Smooth muscle cell (in vitro differentiated cells): ENCODE measurements at regions not wholly inside any gene's neighbourhood (a gene's known extent, or its start where the extent isn't known, plus 50 kb on each side); places are given as distances from the start of the nearest gene placed in this dataset.

Experiments
- DNase-seq: peaks from one replicate; lab custom pipeline; 2025; ENCODE audit not compliant: unreplicated experiment; lab: John Stamatoyannopoulos, UW
- H2AFZ ChIP-seq: fragments of 200-600 bp; sonication (generic); 2 replicates; pipeline ENCODE4 v1.6.0; 2016; ENCODE audit warnings: antibody characterized with exemption, low read depth, mild to moderate bottlenecking
- H3F3A ChIP-seq: fragments of 200-600 bp; sonication (generic); 2 replicates; pipeline ENCODE4 v1.6.0; 2017; ENCODE audit warnings: antibody characterized with exemption, low read depth
- H3K27ac ChIP-seq: fragments of 200-600 bp; sonication (generic); 2 replicates; pipeline ENCODE4 v1.5.1; 2016; ENCODE audit warnings: low read depth, mild to moderate bottlenecking
- H3K27me3 ChIP-seq: fragments of 200-600 bp; sonication (generic); 2 replicates; pipeline ENCODE4 v1.6.1; 2016; ENCODE audit warnings: low read depth, mild to moderate bottlenecking
- H3K36me3 ChIP-seq: fragments of 200-600 bp; sonication (generic); 2 replicates; pipeline ENCODE4 v1.5.1; 2016; ENCODE audit warnings: low read depth
- H3K4me1 ChIP-seq: fragments of 200-600 bp; sonication (generic); 2 replicates; pipeline ENCODE4 v1.5.1; 2016; ENCODE audit warnings: low read depth
- H3K4me2 ChIP-seq: fragments of 200-600 bp; sonication (generic); 2 replicates; pipeline ENCODE4 v1.6.0; 2016; ENCODE audit warnings: mild to moderate bottlenecking
- H3K4me3 ChIP-seq: fragments of 200-600 bp; sonication (generic); 2 replicates; pipeline ENCODE4 v1.5.1; 2016; ENCODE audit warnings: mild to moderate bottlenecking
- H3K79me2 ChIP-seq: fragments of 200-600 bp; sonication (generic); 2 replicates; pipeline ENCODE4 v1.6.0; 2016; ENCODE audit warnings: low read depth, mild to moderate bottlenecking
- H3K9ac ChIP-seq: fragments of 200-600 bp; sonication (generic); 2 replicates; pipeline ENCODE4 v1.6.0; 2016; ENCODE audit warnings: low read depth
- H3K9me3 ChIP-seq: fragments of 200-600 bp; sonication (generic); replicated peaks from 2 replicates; pipeline ENCODE4 v1.5.1; 2016; ENCODE audit warnings: low read depth
- H4K20me1 ChIP-seq: fragments of 200-600 bp; sonication (generic); 2 replicates; pipeline ENCODE4 v1.6.0; 2016; ENCODE audit warnings: low read depth
- CTCF ChIP-seq: fragments of 200-600 bp; sonication (generic); IDR thresholded peaks from 2 replicates; pipeline ENCODE4 v1.5.1; 2017; ENCODE audit warnings: borderline replicate concordance, mild to moderate bottlenecking, antibody characterized with exemption; ENCODE audit not compliant: insufficient read depth, poor library complexity, severe bottlenecking
- WGBS: methylation state at CpG from one replicate; pipeline ENCODE4 v1.1.7; 2016; ENCODE audit warnings: low lambda C conversion rate; 5-methylcytosine and 5-hydroxymethylcytosine counted together

GRCh38 chr4:57924951-57925350 lies 814.8 kb upstream of the IGFBP7 start:
- H3K9me3 ChIP-seq: no peaks in the 10 kb centered on the region
- DNase-seq: no peak
- no peaks in the 10 kb centered on the region for H3K36me3 ChIP-seq
- no peaks in the 10 kb centered on the region for H3K4me1 ChIP-seq
- no peaks in the 10 kb centered on the region for H3K79me2 ChIP-seq
- H3K4me2 ChIP-seq: no peak overlapping the region
- H3K9ac ChIP-seq: no peak overlapping the region
- H3F3A ChIP-seq: no peaks in the 10 kb centered on the region
- TF ChIP-seq CTCF: no peak
- no peaks in the 10 kb centered on the region for H4K20me1 ChIP-seq
- H3K4me3 ChIP-seq: no peak overlapping the region
- H2AFZ ChIP-seq: no peak overlapping the region
- no peaks in the 10 kb centered on the region for H3K27me3 ChIP-seq
- 91% methylated on average over 1 of the region's 1 CpG for WGBS
- H3K27ac ChIP-seq: no peak overlapping the region

- H3K27ac ChIP-seq: no peak overlapping the region
- no peak for DNase-seq
- no peaks in the 10 kb centered on the region for H3F3A ChIP-seq
These were observed 806.3 kb upstream of the IGFBP7 start for GRCh38 chr4:57916479-57916878.

GRCh38 chr4:57911203-57911602 lies 801.0 kb upstream of the IGFBP7 start:
- H3K36me3 ChIP-seq: no peaks in the 10 kb centered on the region
- H3K9me3 ChIP-seq: no peaks in the 10 kb centered on the region
- DNase-seq: no peak
- no peak overlapping the region for H3K4me3 ChIP-seq
- H3K27ac ChIP-seq: no peak overlapping the region
- TF ChIP-seq CTCF: no peak
- H3K4me1 ChIP-seq: no peaks in the 10 kb centered on the region
- H3K27me3 ChIP-seq: no peaks in the 10 kb centered on the region
- no peak overlapping the region for H3K9ac ChIP-seq
- H3K4me2 ChIP-seq: no peak overlapping the region
- H2AFZ ChIP-seq: no peak overlapping the region
- H3K79me2 ChIP-seq: no peaks in the 10 kb centered on the region
- no peaks in the 10 kb centered on the region for H3F3A ChIP-seq
- no peaks in the 10 kb centered on the region for H4K20me1 ChIP-seq

More at GRCh38 chr4:57916479-57916878, 806.3 kb upstream of the IGFBP7 start:
- H3K4me1 ChIP-seq: no peaks in the 10 kb centered on the region
- no peaks in the 10 kb centered on the region for H3K9me3 ChIP-seq
- TF ChIP-seq CTCF: no peak
- H3K36me3 ChIP-seq: no peaks in the 10 kb centered on the region
- no peaks in the 10 kb centered on the region for H3K27me3 ChIP-seq
- H3K4me2 ChIP-seq: no peak overlapping the region
- H2AFZ ChIP-seq: no peak overlapping the region
- H4K20me1 ChIP-seq: no peaks in the 10 kb centered on the region
- no peak overlapping the region for H3K4me3 ChIP-seq
- no peaks in the 10 kb centered on the region for H3K79me2 ChIP-seq
- H3K9ac ChIP-seq: no peak overlapping the region

- TF ChIP-seq CTCF: no peak
- H3K4me2 ChIP-seq: no peak overlapping the region
- H3K79me2 ChIP-seq: no peaks in the 10 kb centered on the region
- no peak overlapping the region for H3K27ac ChIP-seq
- no peak overlapping the region for H3K9ac ChIP-seq
- H4K20me1 ChIP-seq: no peaks in the 10 kb centered on the region
- H3K36me3 ChIP-seq: no peaks in the 10 kb centered on the region
- H3K4me3 ChIP-seq: no peak overlapping the region
- no peaks in the 10 kb centered on the region for H3K9me3 ChIP-seq
- H3K27me3 ChIP-seq: no peaks in the 10 kb centered on the region
- no peaks in the 10 kb centered on the region for H3K4me1 ChIP-seq
- no peak overlapping the region for H2AFZ ChIP-seq
- 93% methylated on average over 3 of the region's 3 CpGs for WGBS
- H3F3A ChIP-seq: no peaks in the 10 kb centered on the region
- no peak for DNase-seq
These were observed 800.0 kb upstream of the IGFBP7 start for GRCh38 chr4:57910151-57910550.
